Activated CD4-positive, alpha-beta T cell treated with anti-CD3 and anti-CD28 coated beads for 36 hours (primary cell): ENCODE measurements at regions not wholly inside any gene's neighbourhood (a gene's known extent, or its start where the extent isn't known, plus 50 kb on each side); places are given as distances from the start of the nearest gene placed in this dataset.

Experiments used
- ATAC-seq: fragments of 200-7000 bp; cut with Tn5 transposase; one replicate; pipeline ENCODE4 v1.10.0; 2021; ENCODE audit warnings: mild to moderate bottlenecking, moderate library complexity
- CTCF ChIA-PET: fragments of 350-600 bp; sonication (Branson Sonifier 250); formaldehyde crosslinking; loops from one replicate; lab custom pipeline; 2021; ENCODE audit warnings: antibody characterized with exemption; lab: Charles Lee
- POLR2A ChIA-PET: fragments of 350-600 bp; sonication (Branson Sonifier 250); formaldehyde crosslinking; loops from one replicate; lab custom pipeline; 2021; ENCODE audit warnings: antibody characterized with exemption, inconsistent platforms; lab: Charles Lee
- DNase-seq: peaks from one replicate; pipeline ENCODE4 v3.0.0-alpha.2; 2020
- H3K27ac Mint-ChIP-seq: one replicate; pipeline ENCODE4 v1.8.0; 2021; ENCODE audit warnings: mixed read lengths
- H3K27me3 Mint-ChIP-seq: one replicate; pipeline ENCODE4 v1.8.0; 2021; ENCODE audit warnings: mixed read lengths
- H3K36me3 Mint-ChIP-seq: one replicate; pipeline ENCODE4 v1.8.0; 2021; ENCODE audit warnings: low read depth, mixed read lengths
- H3K4me1 Mint-ChIP-seq: one replicate; pipeline ENCODE4 v1.8.0; 2021; ENCODE audit warnings: mixed read lengths
- H3K4me3 Mint-ChIP-seq: one replicate; pipeline ENCODE4 v1.8.0; 2021; ENCODE audit warnings: mild to moderate bottlenecking, moderate library complexity, mixed read lengths
- H3K9me3 Mint-ChIP-seq: one replicate; pipeline ENCODE4 v1.8.0; 2021; ENCODE audit warnings: low read depth, mixed read lengths
- intact Hi-C, 2 experiments: fragments of 100-400 bp; cut with DNase I in 1 of 2; cut with micrococcal nuclease in 1 of 2; formaldehyde crosslinking; loops; one replicate each; pipeline versions ENCODE4 v1.14.2 to v1.15.1; 2022 to 2024; cut with DNase I, micrococcal nuclease

- Mint-ChIP-seq H3K4me3 (no peak overlapping the region), H3K27me3 (no peaks in the 10 kb centered on the region), H3K36me3 (no peaks in the 10 kb centered on the region), H3K9me3 (no peaks in the 10 kb centered on the region), H3K4me1 (no peaks in the 10 kb centered on the region), H3K27ac (no peak overlapping the region)
- no peak for DNase-seq
- ChIA-PET POLR2A (no interaction called here), CTCF (no interaction called here)
- ATAC-seq, result no peak
- intact Hi-C loops, result no loop called here
Measured at GRCh38 chr7:42407833-42408232, 170.8 kb upstream of the GLI3 start.

GRCh38 chr7:42407021-42407710 lies 170.2 kb upstream of the GLI3 start:
- no peaks in the 10 kb centered on the region for H3K27me3 Mint-ChIP-seq

GRCh38 chr7:42406358-42406757 lies 169.3 kb upstream of the GLI3 start:
- no peaks in the 10 kb centered on the region for H3K36me3 Mint-ChIP-seq
- H3K9me3 Mint-ChIP-seq, result no peaks in the 10 kb centered on the region
- H3K27ac Mint-ChIP-seq, result no peak overlapping the region
- CTCF ChIA-PET, result no interaction called here
- H3K4me1 Mint-ChIP-seq, result no peaks in the 10 kb centered on the region
- H3K27me3 Mint-ChIP-seq, result no peaks in the 10 kb centered on the region
- POLR2A ChIA-PET, result no interaction called here
- no peak overlapping the region for H3K4me3 Mint-ChIP-seq
- intact Hi-C loops, result no loop called here
- ATAC-seq (no peak), DNase-seq (no peak)

More at GRCh38 chr7:42407021-42407710, 170.2 kb upstream of the GLI3 start:
- H3K27ac Mint-ChIP-seq, result no peak overlapping the region
- DNase-seq (no peak), ATAC-seq (no peak)
- H3K36me3 Mint-ChIP-seq, result no peaks in the 10 kb centered on the region
- H3K9me3 Mint-ChIP-seq, result no peaks in the 10 kb centered on the region
- no peak overlapping the region for H3K4me3 Mint-ChIP-seq
- POLR2A ChIA-PET, result no interaction called here
- intact Hi-C loops, result no loop called here
- H3K4me1 Mint-ChIP-seq, result no peaks in the 10 kb centered on the region
- CTCF ChIA-PET, result no interaction called here

- no peak for DNase-seq
- H3K36me3 Mint-ChIP-seq, result no peaks in the 10 kb centered on the region
- intact Hi-C loops, result no loop called here
- H3K4me3 Mint-ChIP-seq, result no peak overlapping the region
- ChIA-PET CTCF (no interaction called here), POLR2A (no interaction called here)
- no peaks in the 10 kb centered on the region for H3K4me1 Mint-ChIP-seq
- H3K9me3 Mint-ChIP-seq, result no peaks in the 10 kb centered on the region
- no peak overlapping the region for H3K27ac Mint-ChIP-seq
- no peaks in the 10 kb centered on the region for H3K27me3 Mint-ChIP-seq
- ATAC-seq, result no peak
Measured at GRCh38 chr7:42405782-42406181, 168.8 kb upstream of the GLI3 start.

GRCh38 chr7:42403831-42404230 lies 166.8 kb upstream of the GLI3 start:
- POLR2A ChIA-PET, result no interaction called here
- DNase-seq, result no peak
- intact Hi-C loops, result no loop called here
- Mint-ChIP-seq H3K4me3 (no peak overlapping the region), H3K27me3 (no peaks in the 10 kb centered on the region), H3K9me3 (no peaks in the 10 kb centered on the region), H3K36me3 (no peaks in the 10 kb centered on the region), H3K27ac (no peak overlapping the region), H3K4me1 (no peaks in the 10 kb centered on the region)
- CTCF ChIA-PET, result no interaction called here
- ATAC-seq, result no peak

GRCh38 chr7:42400961-42401360 lies 164.0 kb upstream of the GLI3 start:
- DNase-seq (no peak), ATAC-seq (no peak)
- POLR2A ChIA-PET, result no interaction called here
- no peak overlapping the region for H3K4me3 Mint-ChIP-seq
- no peaks in the 10 kb centered on the region for H3K27me3 Mint-ChIP-seq
- CTCF ChIA-PET, result no interaction called here
- no peaks in the 10 kb centered on the region for H3K36me3 Mint-ChIP-seq
- H3K4me1 Mint-ChIP-seq, result no peaks in the 10 kb centered on the region
- H3K27ac Mint-ChIP-seq, result no peak overlapping the region
- intact Hi-C loops, result no loop called here
- H3K9me3 Mint-ChIP-seq, result no peaks in the 10 kb centered on the region

- Mint-ChIP-seq H3K9me3 (no peaks in the 10 kb centered on the region), H3K36me3 (no peaks in the 10 kb centered on the region), H3K27me3 (no peaks in the 10 kb centered on the region), H3K4me1 (no peaks in the 10 kb centered on the region), H3K27ac (no peak overlapping the region), H3K4me3 (no peak overlapping the region)
- POLR2A ChIA-PET, result no interaction called here
- no peak for ATAC-seq
- CTCF ChIA-PET, result no interaction called here
- DNase-seq, result no peak
- intact Hi-C loops, result no loop called here
Measured at GRCh38 chr7:42400211-42400772, 163.3 kb upstream of the GLI3 start.

GRCh38 chr7:42395607-42396006 lies 158.6 kb upstream of the GLI3 start:
- H3K4me3 Mint-ChIP-seq, result no peak overlapping the region
- H3K36me3 Mint-ChIP-seq, result no peaks in the 10 kb centered on the region
- no peak overlapping the region for H3K27ac Mint-ChIP-seq
- no peak for ATAC-seq
- peaks cover 2% of the 10 kb centered on the region for H3K27me3 Mint-ChIP-seq
- CTCF ChIA-PET, result no interaction called here
- POLR2A ChIA-PET, result no interaction called here
- intact Hi-C loops, result no loop called here
- no peaks in the 10 kb centered on the region for H3K4me1 Mint-ChIP-seq
- DNase-seq, result no peak
- H3K9me3 Mint-ChIP-seq, result no peaks in the 10 kb centered on the region

- H3K4me1 Mint-ChIP-seq, result no peaks in the 10 kb centered on the region
- H3K36me3 Mint-ChIP-seq, result no peaks in the 10 kb centered on the region
- DNase-seq (no peak), ATAC-seq (no peak)
- no peak overlapping the region for H3K27ac Mint-ChIP-seq
- H3K4me3 Mint-ChIP-seq, result no peak overlapping the region
- peaks cover 2% of the 10 kb centered on the region for H3K27me3 Mint-ChIP-seq
- H3K9me3 Mint-ChIP-seq, result no peaks in the 10 kb centered on the region
- intact Hi-C loops, result no loop called here
- ChIA-PET POLR2A (no interaction called here), CTCF (no interaction called here)
Measured at GRCh38 chr7:42392826-42393225, 155.8 kb upstream of the GLI3 start.

GRCh38 chr7:42389697-42390096 lies 152.7 kb upstream of the GLI3 start:
- no peak for ATAC-seq

GRCh38 chr7:42385912-42386311 lies 148.9 kb upstream of the GLI3 start:
- ATAC-seq, result no peak

More at GRCh38 chr7:42389697-42390096, 152.7 kb upstream of the GLI3 start:
- Mint-ChIP-seq H3K4me3 (no peak overlapping the region), H3K27ac (no peak overlapping the region), H3K36me3 (no peaks in the 10 kb centered on the region), H3K9me3 (no peaks in the 10 kb centered on the region), H3K4me1 (no peaks in the 10 kb centered on the region), H3K27me3 (no peaks in the 10 kb centered on the region)
- POLR2A ChIA-PET, result no interaction called here
- intact Hi-C loops, result no loop called here
- CTCF ChIA-PET, result no interaction called here
- no peak for DNase-seq

GRCh38 chr7:42381161-42381560 lies 144.2 kb upstream of the GLI3 start:
- H3K4me3 Mint-ChIP-seq, result no peak overlapping the region
- ChIA-PET CTCF (no interaction called here), POLR2A (no interaction called here)
- intact Hi-C loops, result no loop called here
- ATAC-seq, result no peak
- peaks cover 1% of the 10 kb centered on the region for H3K27me3 Mint-ChIP-seq
- no peaks in the 10 kb centered on the region for H3K36me3 Mint-ChIP-seq
- H3K4me1 Mint-ChIP-seq, result no peaks in the 10 kb centered on the region
- DNase-seq, result no peak
- no peak overlapping the region for H3K27ac Mint-ChIP-seq
- H3K9me3 Mint-ChIP-seq, result no peaks in the 10 kb centered on the region

More at GRCh38 chr7:42385912-42386311, 148.9 kb upstream of the GLI3 start:
- no peaks in the 10 kb centered on the region for H3K9me3 Mint-ChIP-seq
- ChIA-PET CTCF (no interaction called here), POLR2A (no interaction called here)
- no peak for DNase-seq
- intact Hi-C loops, result no loop called here
- H3K4me1 Mint-ChIP-seq, result no peaks in the 10 kb centered on the region
- H3K27ac Mint-ChIP-seq, result no peak overlapping the region
- H3K27me3 Mint-ChIP-seq, result peaks cover 1% of the 10 kb centered on the region
- H3K4me3 Mint-ChIP-seq, result no peak overlapping the region
- H3K36me3 Mint-ChIP-seq, result no peaks in the 10 kb centered on the region
